SU-DHL-6 (cell line): ENCODE measurements at regions not wholly inside any gene's neighbourhood (a gene's known extent, or its start where the extent isn't known, plus 50 kb on each side); places are given as distances from the start of the nearest gene placed in this dataset.

Source experiments
- H2AFZ ChIP-seq: fragments of 200-600 bp; sonication (generic); 2 replicates; pipeline ENCODE4 v1.6.1; 2014; ENCODE audit warnings: low read depth, mild to moderate bottlenecking, moderate library complexity, mixed read lengths, antibody characterized with exemption, low read length; ENCODE audit not compliant: severe bottlenecking
- H3F3A ChIP-seq: fragments of 200-600 bp; shearing (Covaris generic); 2 replicates; pipeline ENCODE4 v1.6.0; 2016; ENCODE audit warnings: antibody characterized with exemption, mild to moderate bottlenecking; ENCODE audit not compliant: insufficient read depth
- H3K27ac ChIP-seq: fragments of 200-600 bp; sonication (generic); 2 replicates; pipeline ENCODE4 v1.5.1; 2016; ENCODE audit warnings: low read depth, mild to moderate bottlenecking, low read length, moderate library complexity, mixed read lengths
- H3K27me3 ChIP-seq: fragments of 200-600 bp; sonication (generic), shearing (Covaris generic); 2 replicates; pipeline ENCODE4 v1.6.0; 2014; ENCODE audit warnings: mild to moderate bottlenecking, low read length
- H3K36me3 ChIP-seq: fragments of 200-600 bp; sonication (generic); 2 replicates; pipeline ENCODE4 v1.6.1; 2014; ENCODE audit warnings: mild to moderate bottlenecking, low read length, mixed read lengths
- H3K4me2 ChIP-seq: fragments of 300-600, 200-600 bp; shearing (Covaris generic), sonication (generic); 2 replicates; pipeline ENCODE4 v1.6.0; 2014; ENCODE audit warnings: low read length, low read depth, mild to moderate bottlenecking; ENCODE audit not compliant: poor library complexity, severe bottlenecking
- H3K4me3 ChIP-seq: fragments of 200-600 bp; sonication (generic); 2 replicates; pipeline ENCODE4 v1.5.1; 2014; ENCODE audit warnings: antibody characterized with exemption, low read length, mild to moderate bottlenecking, mixed read lengths; ENCODE audit not compliant: insufficient read depth, poor library complexity, severe bottlenecking
- H3K79me2 ChIP-seq: fragments of 200-600 bp; sonication (generic); 2 replicates; pipeline ENCODE4 v1.6.1; 2014; ENCODE audit warnings: mild to moderate bottlenecking, low read length, moderate library complexity; ENCODE audit not compliant: insufficient read depth
- H3K9ac ChIP-seq: fragments of 200-600 bp; sonication (generic); 2 replicates; pipeline ENCODE4 v1.7.0; 2014; ENCODE audit warnings: mild to moderate bottlenecking, low read length
- H3K9me2 ChIP-seq: fragments of 200-600 bp; sonication (generic); replicated peaks from 2 replicates; pipeline ENCODE4 v1.6.1; 2014; ENCODE audit warnings: low read length; ENCODE audit not compliant: insufficient read depth
- H3K9me3 ChIP-seq: fragments of 200-600 bp; sonication (generic); 2 replicates; pipeline ENCODE4 v1.6.1; 2014; ENCODE audit warnings: low read length, mixed read lengths; ENCODE audit not compliant: insufficient read depth
- H4K20me1 ChIP-seq: fragments of 200-600 bp; sonication (generic); 2 replicates; pipeline ENCODE4 v1.6.1; 2014; ENCODE audit warnings: low read depth, mild to moderate bottlenecking, antibody characterized with exemption, low read length, moderate library complexity, mixed read lengths
- CTCF ChIP-seq: fragments of 200-600 bp; sonication (generic); IDR thresholded peaks from one replicate; pipeline ENCODE4 v1.5.1; 2017; ENCODE audit warnings: antibody characterized with exemption, mild to moderate bottlenecking, low read length, moderate library complexity; ENCODE audit not compliant: insufficient read depth, poor library complexity, severe bottlenecking
- EZH2phosphoT487 ChIP-seq: fragments of 200-600 bp; sonication (generic), shearing (Covaris generic); conservative IDR thresholded peaks from 2 replicates; pipeline ENCODE4 v1.6.1; 2018; ENCODE audit warnings: mild to moderate bottlenecking, antibody characterized with exemption, low read length, moderate library complexity, mixed read lengths

- no peaks in the 10 kb centered on the region for H3K9me2 ChIP-seq
- H3K4me3 ChIP-seq = no peak overlapping the region
Measured at GRCh38 chr6:44678252-44678935, 290.9 kb downstream of the CDC5L start.

GRCh38 chr6:44679438-44680201 is 292.1 kb downstream of the CDC5L start:
- TF ChIP-seq CTCF (no peak), EZH2phosphoT487 (no peak)
- Histone ChIP-seq H3K27me3 (no peaks in the 10 kb centered on the region), H3F3A (no peaks in the 10 kb centered on the region), H3K27ac (no peak overlapping the region), H2AFZ (no peak overlapping the region), H3K4me2 (no peak overlapping the region), H3K9me2 (no peaks in the 10 kb centered on the region), H3K9me3 (no peaks in the 10 kb centered on the region), H3K79me2 (no peaks in the 10 kb centered on the region), H3K36me3 (no peaks in the 10 kb centered on the region), H3K9ac (no peak overlapping the region), H4K20me1 (no peaks in the 10 kb centered on the region), H3K4me3 (no peak overlapping the region)

More at GRCh38 chr6:44678252-44678935, 290.9 kb downstream of the CDC5L start:
- Histone ChIP-seq H3K79me2 (no peaks in the 10 kb centered on the region), H3K27ac (no peak overlapping the region), H3K9ac (no peak overlapping the region), H2AFZ (no peak overlapping the region), H4K20me1 (no peaks in the 10 kb centered on the region), H3K4me2 (no peak overlapping the region), H3K27me3 (no peaks in the 10 kb centered on the region), H3K36me3 (no peaks in the 10 kb centered on the region), H3K9me3 (no peaks in the 10 kb centered on the region), H3F3A (no peaks in the 10 kb centered on the region)
- TF ChIP-seq CTCF (no peak), EZH2phosphoT487 (no peak)

- TF ChIP-seq CTCF (no peak), EZH2phosphoT487 (no peak)
- H3K4me2 ChIP-seq = no peak overlapping the region
- no peaks in the 10 kb centered on the region for H3K9me2 ChIP-seq
- H3F3A ChIP-seq = no peaks in the 10 kb centered on the region
- H3K27ac ChIP-seq = no peak overlapping the region
- no peaks in the 10 kb centered on the region for H3K9me3 ChIP-seq
- H3K9ac ChIP-seq = no peak overlapping the region
- H3K79me2 ChIP-seq = no peaks in the 10 kb centered on the region
- no peaks in the 10 kb centered on the region for H3K27me3 ChIP-seq
- no peak overlapping the region for H2AFZ ChIP-seq
- no peaks in the 10 kb centered on the region for H3K36me3 ChIP-seq
- H3K4me3 ChIP-seq = no peak overlapping the region
- no peaks in the 10 kb centered on the region for H4K20me1 ChIP-seq
Measured at GRCh38 chr6:44680202-44680720, 292.8 kb downstream of the CDC5L start.
